Stomach (tissue), 4 donors: ENCODE measurements at regions not wholly inside any gene's neighbourhood (a gene's known extent, or its start where the extent isn't known, plus 50 kb on each side); places are given as distances from the start of the nearest gene placed in this dataset.

ENCODE experiments used
- CTCF ChIP-seq, 7 experiments: fragments of 450-650 bp in 4 of 7; fragments of 200-600 bp in 3 of 7; sonication (generic) in 3 of 7; IDR thresholded peaks; one replicate each; pipeline ENCODE4 v1.5.1; 2016 to 2019; ENCODE audit warnings: antibody characterized with exemption in 7 of 7, control low read depth in 2 of 7, mild to moderate bottlenecking in 1 of 7
- POLR2A ChIP-seq, 4 donors: fragments of 450-650 bp; IDR thresholded peaks; one replicate each; pipeline ENCODE4 v1.6.1; 2016; ENCODE audit warnings: antibody characterized with exemption in 4 of 4, control low read depth in 2 of 4, mild to moderate bottlenecking in 1 of 4, moderate library complexity in 1 of 4

DNA sequence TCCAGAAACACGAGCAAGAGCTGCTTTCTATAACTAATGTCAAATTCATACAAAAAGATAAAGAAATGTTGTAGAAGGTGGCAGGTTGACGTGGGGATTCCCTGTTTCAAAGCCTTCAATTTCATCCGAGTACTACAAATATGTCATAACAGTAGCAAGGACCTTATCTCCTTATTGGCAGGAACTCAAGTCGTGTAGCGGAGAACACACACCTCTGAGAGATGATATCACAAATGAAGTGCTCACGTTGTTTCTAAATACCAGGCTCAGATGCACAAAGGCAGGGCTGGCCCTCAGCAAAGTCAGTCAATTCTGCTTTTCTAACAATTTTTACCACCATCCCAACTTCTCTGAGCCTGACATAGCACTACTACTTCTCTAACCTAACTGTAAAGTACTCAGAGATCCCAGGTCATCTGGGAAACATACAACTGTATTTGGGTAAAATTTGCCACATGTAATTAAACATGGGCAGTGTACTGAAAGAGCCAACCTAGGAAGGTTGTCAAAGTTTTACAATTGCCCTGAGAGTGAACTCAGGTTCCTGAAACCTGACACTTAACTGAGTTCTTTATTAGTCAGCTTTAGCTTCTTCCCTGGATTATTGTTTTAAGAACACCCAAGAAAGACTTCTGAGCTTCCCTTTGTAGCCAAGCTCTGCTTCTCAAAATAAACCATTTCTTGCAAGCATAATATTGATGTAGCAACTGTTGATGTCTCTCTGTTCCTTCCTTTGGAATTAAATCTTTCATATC is 813.7 kb upstream of the ACVR2A start:
- TF ChIP-seq CTCF (IDR thresholded peaks at IDR 0.05) (no peak), POLR2A (IDR thresholded peaks at IDR 0.05) (no peak)
